ENCODE measurements at regions not wholly inside any gene's neighbourhood (a gene's known extent, or its start where the extent isn't known, plus 50 kb on each side); places are given as distances from the start of the nearest gene placed in this dataset.
"Not testable (repeated sequence)": the region's sequence is repeated elsewhere in the genome, so short reads cannot be mapped to it uniquely, and the experiment has no call there.

DNA sequence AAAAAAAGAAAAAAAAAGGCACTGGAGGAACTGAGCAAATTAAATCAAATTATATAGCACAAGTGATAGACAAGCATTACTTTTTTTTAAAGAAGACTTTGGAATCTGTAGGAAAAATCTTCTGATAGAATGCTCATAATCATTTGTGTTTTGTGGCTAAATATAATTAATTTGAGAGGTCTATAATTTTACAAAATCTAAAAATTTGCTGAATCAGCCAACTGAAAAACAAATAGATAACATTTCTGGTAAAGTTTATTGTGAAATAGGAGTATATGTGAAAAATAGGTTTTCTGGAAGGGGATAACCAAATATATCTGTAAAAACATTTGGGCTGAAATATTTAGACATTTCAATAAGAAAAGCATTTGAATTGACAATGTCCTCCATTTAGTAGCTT, 844.9 kb upstream of the COBL start:
- Mint-ChIP-seq H3K9me3 (ENCODE audit: low read depth) (no peaks in the 10 kb centered on the region), H3K27me3 (ENCODE audit: low read depth) (peaks cover 2% of the 10 kb centered on the region), H3K36me3 (ENCODE audit: low read depth) (no peaks in the 10 kb centered on the region), H3K4me3 (ENCODE audit: unreplicated experiment) (no peak overlapping the region), H3K27ac (ENCODE audit: unreplicated experiment) (no peak overlapping the region), H3K4me1 (ENCODE audit: low read depth) (no peaks in the 10 kb centered on the region)
- no peak for DNase-seq (ENCODE audit: low spot score)
- TF ChIP-seq, protein P1, sequence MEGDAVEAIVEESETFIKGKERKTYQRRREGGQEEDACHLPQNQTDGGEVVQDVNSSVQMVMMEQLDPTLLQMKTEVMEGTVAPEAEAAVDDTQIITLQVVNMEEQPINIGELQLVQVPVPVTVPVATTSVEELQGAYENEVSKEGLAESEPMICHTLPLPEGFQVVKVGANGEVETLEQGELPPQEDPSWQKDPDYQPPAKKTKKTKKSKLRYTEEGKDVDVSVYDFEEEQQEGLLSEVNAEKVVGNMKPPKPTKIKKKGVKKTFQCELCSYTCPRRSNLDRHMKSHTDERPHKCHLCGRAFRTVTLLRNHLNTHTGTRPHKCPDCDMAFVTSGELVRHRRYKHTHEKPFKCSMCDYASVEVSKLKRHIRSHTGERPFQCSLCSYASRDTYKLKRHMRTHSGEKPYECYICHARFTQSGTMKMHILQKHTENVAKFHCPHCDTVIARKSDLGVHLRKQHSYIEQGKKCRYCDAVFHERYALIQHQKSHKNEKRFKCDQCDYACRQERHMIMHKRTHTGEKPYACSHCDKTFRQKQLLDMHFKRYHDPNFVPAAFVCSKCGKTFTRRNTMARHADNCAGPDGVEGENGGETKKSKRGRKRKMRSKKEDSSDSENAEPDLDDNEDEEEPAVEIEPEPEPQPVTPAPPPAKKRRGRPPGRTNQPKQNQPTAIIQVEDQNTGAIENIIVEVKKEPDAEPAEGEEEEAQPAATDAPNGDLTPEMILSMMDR (IDR thresholded peaks at IDR 0.05): no peak

DNA sequence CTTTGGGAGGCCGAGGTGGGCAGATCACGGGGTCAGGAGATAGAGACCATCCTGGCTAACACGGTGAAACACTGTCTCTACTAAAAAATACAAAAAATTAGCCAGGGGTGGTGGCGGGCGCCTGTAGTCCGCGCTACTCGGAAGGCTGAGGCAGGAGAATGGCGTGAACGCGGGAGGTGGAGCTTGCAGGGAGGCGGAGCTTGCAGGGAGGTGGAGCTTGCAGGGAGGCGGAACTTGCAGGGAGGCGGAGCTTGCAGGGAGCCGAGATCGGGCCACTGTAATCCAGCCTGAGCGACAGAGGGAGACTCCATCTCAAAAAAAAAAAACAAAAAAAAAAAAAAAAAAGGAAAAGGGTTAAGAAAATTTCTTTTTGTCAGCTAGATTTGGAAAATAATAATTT, 842.8 kb upstream of the COBL start:
- H3K36me3 Mint-ChIP-seq (ENCODE audit: low read depth); DNase-seq (ENCODE audit: low spot score); H3K9me3 Mint-ChIP-seq (ENCODE audit: low read depth); H3K4me3 Mint-ChIP-seq (ENCODE audit: unreplicated experiment); H3K27me3 Mint-ChIP-seq (ENCODE audit: low read depth); H3K4me1 Mint-ChIP-seq (ENCODE audit: low read depth); H3K27ac Mint-ChIP-seq (ENCODE audit: unreplicated experiment): not testable (repeated sequence)

DNA sequence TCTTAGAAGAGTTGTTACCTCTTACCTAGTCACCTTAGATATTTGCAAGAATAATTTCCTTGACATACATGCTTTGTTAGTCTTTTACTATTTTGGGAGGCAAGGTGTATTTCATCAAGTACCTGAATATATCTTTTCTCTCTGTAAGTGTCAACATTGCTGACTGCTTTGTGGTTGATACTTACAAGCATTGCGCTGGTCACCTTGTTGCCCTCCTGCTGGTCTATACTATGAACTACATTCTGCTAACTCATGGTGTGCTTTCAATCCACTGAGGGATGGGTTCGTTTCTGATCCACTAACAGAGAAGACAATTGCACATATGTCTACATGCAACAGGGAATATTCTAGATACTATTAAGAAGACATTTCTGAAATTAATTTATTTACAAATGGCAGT, 837.8 kb upstream of the COBL start:
- no peak overlapping the region for H3K4me3 Mint-ChIP-seq (ENCODE audit: unreplicated experiment)
- no peak overlapping the region for H3K27ac Mint-ChIP-seq (ENCODE audit: unreplicated experiment)
- no peak for DNase-seq (ENCODE audit: low spot score)
- H3K36me3 Mint-ChIP-seq (ENCODE audit: low read depth): no peaks in the 10 kb centered on the region
- H3K9me3 Mint-ChIP-seq (ENCODE audit: low read depth): no peaks in the 10 kb centered on the region
- H3K4me1 Mint-ChIP-seq (ENCODE audit: low read depth): no peaks in the 10 kb centered on the region
- H3K27me3 Mint-ChIP-seq (ENCODE audit: low read depth): no peaks in the 10 kb centered on the region
- TF ChIP-seq, protein P1 (IDR thresholded peaks at IDR 0.05): no peak

DNA sequence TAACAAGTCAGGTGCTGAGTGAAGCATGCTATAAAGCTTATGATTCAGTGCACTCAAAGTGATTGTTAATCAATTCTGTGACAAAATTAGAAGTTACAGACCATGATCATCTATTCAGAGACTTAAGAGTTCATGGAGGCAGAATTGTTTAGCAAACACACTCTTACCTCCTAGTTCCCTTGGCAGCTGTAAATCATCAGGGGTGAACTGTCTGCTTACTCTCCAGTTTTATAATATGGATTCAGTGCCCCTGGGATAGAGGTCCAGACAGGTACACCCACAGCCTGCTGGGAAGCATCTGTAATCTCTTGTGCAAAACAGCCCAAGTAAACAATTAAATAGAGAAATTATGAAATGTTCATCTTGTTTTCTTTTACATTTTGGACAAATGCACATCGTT, 835.0 kb upstream of the COBL start:
- peaks cover 4% of the 10 kb centered on the region for H3K9me3 Mint-ChIP-seq (ENCODE audit: low read depth)
- no peak for DNase-seq (ENCODE audit: low spot score)
- H3K27ac Mint-ChIP-seq (ENCODE audit: unreplicated experiment): no peak overlapping the region
- no peaks in the 10 kb centered on the region for H3K4me1 Mint-ChIP-seq (ENCODE audit: low read depth)
- no peaks in the 10 kb centered on the region for H3K27me3 Mint-ChIP-seq (ENCODE audit: low read depth)
- TF ChIP-seq, protein P1 (IDR thresholded peaks at IDR 0.05): no peak
- no peaks in the 10 kb centered on the region for H3K36me3 Mint-ChIP-seq (ENCODE audit: low read depth)
- no peak overlapping the region for H3K4me3 Mint-ChIP-seq (ENCODE audit: unreplicated experiment)

DNA sequence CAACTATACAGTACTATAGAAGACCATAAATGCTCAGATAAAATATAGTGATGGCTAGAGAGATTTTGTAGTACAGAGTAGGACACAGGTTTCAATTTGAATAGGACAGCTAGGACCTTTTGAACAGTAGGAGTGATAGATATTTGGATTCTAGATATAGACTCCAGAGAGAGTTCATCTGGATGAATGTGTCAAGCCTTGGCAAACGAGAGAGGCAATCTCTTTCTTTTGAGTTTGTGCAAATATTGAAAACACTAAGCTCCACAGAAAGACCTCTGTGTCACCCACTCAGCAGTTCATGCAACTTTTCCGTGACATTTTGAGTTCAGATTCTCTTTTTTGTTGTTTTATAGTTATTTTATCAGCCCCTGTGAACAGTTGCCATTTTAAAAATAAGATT, 834.3 kb upstream of the COBL start:
- DNase-seq (ENCODE audit: low spot score): no peak
- Mint-ChIP-seq H3K9me3 (ENCODE audit: low read depth) (peaks cover 4% of the 10 kb centered on the region), H3K27ac (ENCODE audit: unreplicated experiment) (no peak overlapping the region), H3K4me1 (ENCODE audit: low read depth) (no peaks in the 10 kb centered on the region), H3K4me3 (ENCODE audit: unreplicated experiment) (no peak overlapping the region), H3K27me3 (ENCODE audit: low read depth) (no peaks in the 10 kb centered on the region), H3K36me3 (ENCODE audit: low read depth) (no peaks in the 10 kb centered on the region)
- TF ChIP-seq, protein P1 (IDR thresholded peaks at IDR 0.05): no peak

DNA sequence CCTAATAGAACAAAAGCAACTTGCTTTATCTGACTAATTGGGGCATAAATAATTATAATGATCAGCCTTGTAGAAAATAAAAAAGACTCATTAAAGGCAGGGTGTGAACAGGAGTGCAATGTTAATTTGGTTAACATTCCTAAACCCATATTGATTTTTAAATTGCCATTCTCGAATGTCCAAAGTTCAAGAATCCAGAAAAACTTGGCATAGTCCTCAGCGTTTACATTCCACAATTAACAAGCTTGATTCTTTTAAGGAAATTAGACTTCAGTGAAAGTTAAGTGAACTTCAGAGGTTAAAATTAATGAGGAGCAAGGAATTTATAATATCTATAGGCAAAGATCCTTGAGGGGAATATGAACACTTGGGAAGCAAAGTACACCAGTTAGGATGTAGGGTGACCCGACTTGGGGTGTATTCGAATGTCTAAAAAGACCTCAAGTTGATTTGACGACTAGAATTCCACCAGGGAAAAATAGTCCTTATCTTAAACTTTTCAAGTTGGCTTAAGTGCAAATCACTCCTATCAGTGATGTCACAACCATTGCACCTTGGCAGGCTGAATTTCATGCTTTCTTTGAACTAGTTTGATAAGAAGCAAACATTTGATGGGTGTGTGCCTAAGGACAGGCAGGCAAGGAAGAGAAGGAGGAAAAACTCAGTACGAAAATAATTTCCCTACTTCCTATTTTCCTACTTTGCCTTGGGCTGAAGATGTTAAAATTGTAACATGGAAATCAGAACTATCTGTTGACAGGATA, 830.4 kb upstream of the COBL start:
- TF ChIP-seq, protein P1 (IDR thresholded peaks at IDR 0.05): no peak
- no peak for DNase-seq (ENCODE audit: low spot score)
- H3K27ac Mint-ChIP-seq (ENCODE audit: unreplicated experiment): no peak overlapping the region
- H3K4me3 Mint-ChIP-seq (ENCODE audit: unreplicated experiment): no peak overlapping the region
- no peaks in the 10 kb centered on the region for H3K36me3 Mint-ChIP-seq (ENCODE audit: low read depth)
- no peaks in the 10 kb centered on the region for H3K27me3 Mint-ChIP-seq (ENCODE audit: low read depth)
- H3K9me3 Mint-ChIP-seq (ENCODE audit: low read depth): peaks cover 4% of the 10 kb centered on the region
- no peaks in the 10 kb centered on the region for H3K4me1 Mint-ChIP-seq (ENCODE audit: low read depth)

All from chondrocyte (in vitro differentiated cells).